HG02798 (cell line): ENCODE measurements at regions not wholly inside any gene's neighbourhood (a gene's known extent, or its start where the extent isn't known, plus 50 kb on each side); places are given as distances from the start of the nearest gene placed in this dataset.
A peak's percentile ranks its signal among the peaks of the same experiment; 100 is the strongest.

Experiments
- ATAC-seq: cut with Tn5 transposase; IDR thresholded peaks from one replicate; pipeline ENCODE4 v1.9.1; 2021; ENCODE audit warnings: mild to moderate bottlenecking; ENCODE audit not compliant: unreplicated experiment, poor library complexity

DNA sequence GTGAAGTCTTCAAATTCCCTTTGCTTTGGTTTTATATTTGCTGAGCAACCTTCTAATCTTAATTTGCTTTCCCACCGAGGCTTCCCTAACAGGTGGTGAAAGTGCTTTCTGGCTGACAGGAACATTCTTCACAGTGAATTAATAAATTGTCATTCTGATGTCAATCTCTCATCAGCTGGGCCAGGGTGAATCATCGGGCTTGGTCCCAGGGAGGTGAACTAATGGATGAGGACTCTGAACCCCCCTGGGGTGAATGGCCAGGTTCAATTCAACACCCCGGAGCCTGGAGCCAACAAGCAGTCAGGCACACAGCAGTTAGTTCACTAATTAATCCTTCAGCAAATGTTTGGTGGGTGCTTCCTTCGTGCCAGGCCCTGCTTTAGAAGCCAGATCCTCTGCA lies 155.4 kb upstream of the PDGFD start:
- ATAC-seq: no peak

DNA sequence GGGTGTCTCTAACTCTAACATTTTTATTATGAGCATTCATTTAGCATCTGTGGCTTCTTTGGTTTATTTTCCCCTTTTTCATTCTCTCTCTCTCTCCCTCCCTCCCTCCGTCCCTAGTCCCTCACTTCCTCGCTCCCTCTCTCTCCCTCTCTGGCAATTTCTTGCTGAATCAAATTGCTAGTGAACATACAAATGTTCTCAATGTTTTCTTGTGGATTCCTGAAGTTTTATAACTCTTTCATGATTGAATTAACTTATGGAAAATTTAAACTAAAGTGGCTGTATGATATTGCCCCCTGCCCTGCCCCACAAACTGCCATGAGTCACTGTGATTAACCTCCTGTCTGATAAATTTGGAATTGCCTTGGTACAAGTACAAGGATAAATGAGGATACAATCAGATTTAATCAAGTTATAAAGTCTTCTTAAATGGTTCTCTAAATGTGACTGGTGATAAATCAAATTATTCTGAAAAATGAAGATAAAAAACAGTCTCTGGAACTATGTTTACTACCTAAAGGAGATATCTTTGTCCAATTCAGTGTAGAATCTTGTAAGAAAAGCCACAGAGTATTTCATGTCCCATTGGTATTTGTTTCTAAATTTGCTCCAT lies 143.0 kb upstream of the PDGFD start:
- no peak for ATAC-seq

DNA sequence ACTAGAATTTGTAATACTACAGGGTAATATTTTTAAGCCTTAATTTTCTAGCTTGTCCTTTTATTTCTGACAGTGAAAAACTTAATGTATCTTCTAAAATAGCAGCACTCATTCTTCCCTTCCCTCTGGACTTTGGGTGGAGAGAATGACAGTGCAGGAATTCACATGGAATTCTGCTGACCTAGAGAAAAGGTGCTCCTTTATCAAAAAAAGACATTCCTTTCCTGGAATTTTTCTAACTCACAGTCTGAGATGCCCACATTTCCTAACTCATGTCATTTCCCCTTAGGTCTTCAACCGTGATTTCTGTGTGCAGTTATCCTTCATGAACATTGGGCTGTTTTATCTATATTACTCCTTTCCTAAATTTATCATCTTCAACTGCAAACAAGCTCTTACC lies 137.8 kb upstream of the PDGFD start:
- no peak for ATAC-seq

DNA sequence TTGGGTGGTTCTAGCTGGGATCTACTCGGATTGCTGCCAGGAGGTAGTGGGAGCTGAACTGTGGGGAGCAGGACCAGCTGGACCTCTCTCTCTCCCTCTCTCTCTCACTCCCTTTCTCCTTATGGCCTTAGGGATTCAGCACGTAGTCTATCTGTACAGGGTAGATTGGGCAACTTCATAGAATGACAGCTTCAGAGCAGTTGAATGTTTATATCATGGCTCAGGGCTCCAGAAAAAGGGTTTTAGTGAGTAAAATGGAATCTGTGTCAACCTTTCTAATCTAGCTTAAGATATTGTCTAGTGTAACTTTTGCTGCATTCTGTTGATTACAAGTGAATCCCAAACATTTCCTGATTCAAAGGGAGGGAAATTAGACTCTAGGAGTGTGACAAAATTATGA lies 127.7 kb upstream of the PDGFD start:
- no peak for ATAC-seq

DNA sequence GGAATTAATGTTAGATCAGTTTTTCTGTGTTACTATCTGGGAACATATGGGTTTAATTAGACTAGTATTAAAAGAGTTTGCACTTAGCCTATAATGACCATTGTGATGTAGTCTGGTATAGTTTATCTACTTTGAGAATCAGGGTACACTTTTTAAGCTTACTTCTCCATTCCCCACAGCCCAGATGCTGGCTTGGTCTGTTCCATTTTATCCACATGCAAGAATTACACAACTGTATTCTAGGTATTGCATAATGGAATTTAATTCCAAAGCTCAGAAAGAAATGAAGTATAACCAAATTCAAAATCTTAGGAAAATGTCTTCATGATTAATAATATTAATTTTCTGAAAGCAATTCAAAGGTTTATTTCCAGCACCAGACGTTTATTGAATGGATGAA lies 122.2 kb upstream of the PDGFD start:
- ATAC-seq: no peak

DNA sequence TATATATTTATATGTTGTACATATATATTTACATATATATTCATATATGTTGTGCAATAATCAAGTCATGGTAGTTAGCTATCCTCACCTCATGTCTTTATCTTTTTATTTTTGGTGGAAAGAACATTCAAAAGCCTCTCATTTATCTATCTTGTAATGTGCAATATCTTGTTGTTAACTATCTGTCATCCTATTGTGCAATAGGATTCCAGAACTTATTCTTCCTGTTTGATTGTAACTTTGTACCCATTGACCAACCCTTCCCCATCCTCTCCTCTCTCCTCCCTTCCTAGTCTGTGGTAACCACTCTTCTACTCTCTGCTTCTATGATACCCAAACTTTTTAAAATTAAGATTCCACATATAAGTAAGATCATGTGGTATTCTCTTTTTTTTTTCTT lies 115.6 kb upstream of the PDGFD start:
- ATAC-seq: no peak

DNA sequence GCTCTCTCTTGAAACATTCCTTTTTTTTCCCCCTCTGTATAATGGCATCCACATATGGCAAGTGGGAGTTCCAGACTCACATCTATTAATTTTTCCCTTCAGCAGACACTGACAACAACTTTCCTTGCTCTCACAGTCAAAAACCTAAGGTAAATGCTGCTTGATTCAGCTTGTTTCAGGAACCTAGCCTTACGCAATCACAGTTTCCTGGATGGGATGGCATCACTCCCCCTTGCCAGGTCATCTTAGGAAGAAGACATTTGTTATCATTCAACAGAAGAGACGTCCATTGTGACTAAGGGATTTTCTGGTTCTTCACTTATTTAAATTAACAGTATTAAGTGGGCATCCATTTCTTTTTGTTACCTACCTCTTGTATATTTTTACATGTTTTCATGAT lies 112.0 kb upstream of the PDGFD start:
- no peak for ATAC-seq

DNA sequence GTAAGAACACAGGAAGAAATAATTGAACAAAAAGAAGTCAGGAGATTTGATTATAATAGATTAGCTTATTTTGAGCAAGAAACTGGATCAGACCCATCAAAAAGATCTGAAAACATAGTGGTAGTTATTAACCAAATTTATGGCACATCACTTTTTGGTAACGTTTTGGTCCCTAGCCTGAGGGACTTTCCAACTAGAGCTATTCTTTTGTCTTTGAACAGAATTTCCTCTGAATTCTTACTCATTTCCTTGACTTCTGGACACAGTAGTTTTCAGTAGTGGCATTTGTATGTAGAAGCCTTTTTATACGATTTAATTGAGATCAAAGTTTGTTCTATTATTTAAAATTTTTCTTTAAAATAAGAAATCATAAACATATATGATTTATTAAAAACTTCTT lies 96.5 kb upstream of the PDGFD start:
- no peak for ATAC-seq

DNA sequence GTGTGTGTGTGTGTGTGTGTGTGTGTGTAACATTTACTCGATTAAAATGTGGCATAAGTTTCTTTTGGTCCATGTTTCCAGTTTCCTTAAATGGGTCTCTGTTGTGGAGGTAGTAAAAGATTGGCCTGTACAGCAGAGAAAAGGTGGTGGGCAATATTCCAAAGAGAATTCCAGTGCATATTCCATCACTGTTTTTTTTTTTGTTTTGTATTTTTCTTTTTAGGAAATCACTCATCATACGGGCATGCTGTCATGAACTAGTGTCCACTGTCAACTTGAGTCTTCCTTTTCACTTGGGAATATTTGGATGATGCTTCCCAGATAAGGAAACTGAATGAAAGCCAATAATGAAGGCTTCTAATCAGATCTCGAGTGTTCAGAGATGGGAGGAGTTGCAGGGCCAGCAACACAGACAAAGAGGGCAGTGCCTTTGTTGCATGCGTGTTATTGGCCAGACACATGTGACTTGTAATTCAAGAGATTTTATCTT lies 95.2 kb upstream of the PDGFD start:
- ATAC-seq: no peak

DNA sequence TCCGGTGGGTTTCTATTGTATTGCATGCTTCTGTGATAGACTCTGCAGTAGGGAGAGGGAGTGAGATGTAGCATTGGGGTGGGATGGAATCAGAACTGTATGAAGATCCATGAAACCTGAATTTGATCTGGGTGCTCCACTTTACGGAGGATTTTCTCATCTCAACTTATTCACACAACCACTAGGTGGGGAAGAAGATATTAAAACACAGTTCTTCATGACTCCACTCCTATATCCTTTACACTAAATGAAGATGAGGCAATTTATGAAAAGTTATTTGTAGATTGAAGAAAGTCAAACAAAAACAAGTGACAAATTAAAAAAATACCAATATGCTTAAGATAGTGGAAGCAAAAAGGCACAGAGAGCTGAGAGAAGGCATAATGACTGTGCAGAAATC lies 92.6 kb upstream of the PDGFD start:
- no peak for ATAC-seq

DNA sequence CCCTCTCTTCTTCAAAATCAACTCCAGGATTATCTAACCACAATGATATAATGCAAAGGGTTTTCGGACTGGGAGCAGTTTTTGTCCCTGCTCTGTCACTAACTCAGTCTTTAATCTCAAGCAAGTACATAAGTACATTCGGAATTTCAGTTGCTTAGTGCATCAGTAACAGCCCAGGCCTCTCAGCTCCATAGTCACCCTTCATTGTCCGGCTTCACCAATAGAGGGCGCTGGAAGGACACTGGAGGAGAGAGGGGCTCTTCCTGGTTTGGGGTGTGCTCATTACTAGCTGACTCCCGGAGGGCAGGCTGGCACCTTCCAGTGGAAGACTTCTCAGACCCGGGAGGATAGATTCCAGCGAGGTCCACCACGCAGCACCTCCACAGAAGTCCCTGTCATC lies 90.4 kb upstream of the PDGFD start:
- ATAC-seq: peak; percentile 91

DNA sequence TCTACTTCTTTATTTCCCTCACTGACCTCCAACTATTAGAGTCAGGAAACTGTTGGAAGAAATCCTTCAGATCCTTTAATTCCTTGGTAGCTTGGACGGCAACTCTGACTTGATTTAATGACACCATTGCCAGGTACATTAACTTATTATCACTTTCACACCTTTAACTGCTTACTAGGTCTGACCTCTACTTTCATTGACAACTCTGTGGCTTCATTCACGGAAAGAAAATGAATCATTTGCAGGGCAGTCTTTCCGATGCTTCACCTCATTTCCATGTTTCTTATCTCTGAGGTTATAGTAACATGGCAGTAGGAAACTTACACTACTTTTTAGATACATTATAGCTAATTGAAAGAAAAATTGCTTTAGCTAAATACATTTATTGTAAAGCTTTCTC lies 82.6 kb upstream of the PDGFD start:
- peak; percentile 57 for ATAC-seq

DNA sequence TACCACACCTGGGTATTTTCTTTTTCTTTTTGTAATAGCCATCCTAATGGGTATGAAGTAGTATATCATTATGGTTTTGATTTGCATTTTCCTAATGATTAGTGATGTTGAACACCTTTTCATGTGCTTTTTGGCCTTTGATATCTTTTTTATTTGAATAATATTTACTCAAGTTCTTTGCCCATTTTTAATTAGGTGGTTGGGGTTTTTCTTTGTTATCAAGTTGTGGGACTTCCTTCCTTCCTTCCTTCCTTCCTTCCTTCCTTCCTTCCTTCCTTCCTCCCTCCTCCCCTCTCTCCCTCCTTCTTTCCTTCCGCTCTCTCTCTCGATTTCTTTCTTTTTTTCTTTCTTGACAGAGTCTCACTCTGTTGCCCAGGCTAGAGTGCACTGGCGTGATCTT lies 75.0 kb upstream of the PDGFD start:
- no peak for ATAC-seq

DNA sequence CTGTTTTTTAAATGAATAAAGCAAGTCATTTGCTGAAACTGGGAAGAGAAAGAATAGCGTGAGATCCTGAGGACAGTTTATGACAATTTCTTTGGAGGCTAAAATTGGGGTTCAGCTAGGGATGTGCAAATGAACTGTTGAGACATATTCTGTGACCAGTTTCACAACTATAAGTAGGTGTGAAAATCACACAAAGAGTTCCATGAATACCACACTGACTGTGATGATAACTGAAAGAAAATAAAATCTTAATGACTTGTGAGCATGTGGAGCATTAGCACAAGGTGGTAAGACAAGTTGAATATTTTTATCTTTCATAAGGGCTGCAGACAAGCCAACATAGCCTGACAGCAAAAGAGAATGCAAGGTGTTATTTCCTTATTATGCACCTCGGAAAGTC lies 61.1 kb upstream of the PDGFD start:
- no peak for ATAC-seq

DNA sequence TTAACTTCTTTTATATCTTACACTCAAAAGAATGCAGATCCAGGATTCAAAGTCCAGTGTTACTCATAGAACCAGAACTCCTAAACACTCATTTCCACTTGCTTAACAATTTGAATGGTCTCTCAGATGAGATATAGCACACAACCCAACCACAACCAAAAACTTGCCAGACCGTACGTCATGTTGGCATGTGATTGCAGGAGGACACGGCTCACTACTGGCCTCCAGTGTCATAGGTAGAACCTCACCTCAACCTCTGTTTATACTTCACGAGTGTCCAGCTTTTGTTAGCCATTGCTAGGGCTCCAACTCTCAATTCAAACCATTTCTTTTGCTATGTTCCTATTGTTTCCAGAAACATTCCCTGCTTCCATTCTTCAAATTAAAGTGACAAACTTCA lies 58.5 kb upstream of the PDGFD start:
- no peak for ATAC-seq

DNA sequence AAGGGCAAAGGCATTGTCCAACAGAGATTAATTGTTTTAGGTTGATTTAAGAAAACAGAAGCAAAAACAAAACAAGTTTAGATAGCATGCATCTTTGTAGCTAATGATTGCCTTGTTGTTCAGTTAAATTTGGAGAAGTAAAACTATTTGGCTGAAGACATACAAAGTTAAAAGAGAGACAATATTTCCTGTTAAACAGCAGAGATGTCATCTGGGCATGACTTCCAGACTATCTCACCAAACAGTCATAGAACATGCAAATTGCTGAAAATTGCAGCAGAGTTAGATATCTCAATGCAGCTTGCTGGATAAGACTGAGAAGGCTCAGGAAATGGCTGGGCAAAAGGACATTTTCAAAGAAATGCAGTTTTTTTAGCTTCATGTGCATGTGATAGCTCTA lies 57.5 kb upstream of the PDGFD start:
- no peak for ATAC-seq

DNA sequence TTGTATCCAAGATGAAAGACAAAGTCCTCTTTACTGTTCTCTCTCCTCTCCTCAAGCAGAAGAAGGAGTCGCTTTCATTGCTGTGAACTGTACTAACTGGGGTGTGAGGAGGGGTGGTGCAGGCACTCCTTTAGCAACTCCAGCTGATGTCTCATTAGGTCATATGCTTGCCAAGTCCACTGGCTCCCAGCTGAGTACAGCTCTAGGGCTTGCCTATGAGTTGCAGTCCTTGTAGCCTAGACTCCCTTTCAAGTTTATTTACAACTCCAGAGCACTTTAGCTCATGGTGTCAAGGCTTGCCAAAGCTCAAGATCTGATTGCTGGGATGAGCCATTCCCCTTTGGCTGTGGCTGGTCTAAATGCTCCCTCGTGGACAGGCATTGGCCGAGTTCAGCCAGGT lies 55.1 kb upstream of the PDGFD start:
- no peak for ATAC-seq

DNA sequence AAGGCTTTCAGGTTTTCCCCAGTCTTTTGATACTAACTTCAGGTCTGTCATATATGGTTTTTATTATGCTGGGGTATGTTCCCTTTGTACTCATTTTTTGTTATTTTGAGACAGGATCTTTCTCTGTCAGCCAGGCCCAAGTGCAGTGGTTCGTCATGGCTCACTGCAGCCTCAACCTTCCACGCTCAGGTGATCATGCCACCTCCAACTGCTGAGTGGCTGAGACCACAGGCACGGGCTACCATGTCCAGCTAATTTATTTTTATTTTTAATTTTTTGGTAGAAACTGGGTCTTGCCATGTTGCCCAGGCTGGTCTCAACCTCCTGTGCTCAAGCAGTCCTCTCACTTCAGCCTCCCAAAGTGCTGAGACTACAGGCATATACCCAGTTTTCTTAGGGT lies 50.6 kb upstream of the PDGFD start:
- no peak for ATAC-seq
